HG03442 (cell line): ENCODE measurements at regions not wholly inside any gene's neighbourhood (a gene's known extent, or its start where the extent isn't known, plus 50 kb on each side); places are given as distances from the start of the nearest gene placed in this dataset.

Source experiments
- ATAC-seq: cut with Tn5 transposase; IDR thresholded peaks from one replicate; pipeline ENCODE4 v1.9.1; 2021; ENCODE audit warnings: mild to moderate bottlenecking, moderate library complexity; ENCODE audit not compliant: unreplicated experiment

DNA sequence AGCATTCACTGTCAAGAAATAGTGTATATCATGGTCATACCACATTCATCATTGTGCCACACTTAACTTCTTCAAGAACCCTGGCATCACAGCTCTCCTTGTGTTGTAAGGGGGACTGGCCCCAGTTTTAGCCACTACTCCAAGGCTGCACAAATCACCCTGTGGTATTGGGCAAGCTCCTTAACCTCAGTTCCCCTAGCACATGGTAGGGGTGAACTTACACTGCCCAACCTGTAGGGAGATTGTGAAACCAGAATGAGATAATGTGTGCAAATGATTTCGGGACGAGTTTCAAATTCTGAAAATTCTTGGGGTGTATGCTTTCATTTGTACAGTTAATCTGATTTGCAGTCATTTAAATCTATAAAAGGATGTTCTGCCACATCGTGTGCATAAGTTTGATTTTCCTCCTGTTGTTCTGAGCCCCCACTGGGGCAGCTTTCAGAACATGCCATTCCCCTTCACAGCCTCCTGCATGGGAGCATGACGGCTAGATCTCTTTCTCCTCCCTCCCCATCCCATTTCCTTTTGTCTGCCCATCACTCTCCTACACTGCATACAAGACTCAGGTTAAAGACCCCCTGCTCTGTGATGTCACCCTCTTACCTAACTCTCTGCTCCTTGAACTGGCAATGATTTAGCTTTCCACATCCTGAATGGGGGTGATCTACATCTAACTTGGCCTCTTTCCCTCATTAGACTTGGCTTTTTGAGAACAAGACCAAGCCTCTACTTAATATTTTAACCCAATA, 290.3 kb downstream of the CHRM3 start:
- ATAC-seq = no peak

DNA sequence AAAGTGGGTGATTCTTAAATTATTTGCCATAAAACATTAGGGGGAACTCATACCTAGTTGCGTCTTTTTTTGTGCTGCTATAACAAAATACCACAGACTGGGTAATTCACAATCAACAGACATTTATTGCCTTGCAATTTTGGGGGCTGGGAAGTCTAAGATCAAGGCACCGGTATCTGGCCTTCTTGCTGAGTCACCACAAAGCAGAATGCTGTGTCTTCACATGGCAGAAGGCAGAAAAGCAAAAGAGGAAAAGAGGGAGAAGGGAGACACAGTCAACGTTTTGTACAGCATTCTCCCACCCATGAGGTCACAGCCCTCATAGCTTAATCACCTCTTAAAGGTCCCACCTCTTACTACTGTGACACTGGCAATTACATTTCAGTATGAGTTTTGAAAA, 291.0 kb downstream of the CHRM3 start:
- no peak for ATAC-seq

DNA sequence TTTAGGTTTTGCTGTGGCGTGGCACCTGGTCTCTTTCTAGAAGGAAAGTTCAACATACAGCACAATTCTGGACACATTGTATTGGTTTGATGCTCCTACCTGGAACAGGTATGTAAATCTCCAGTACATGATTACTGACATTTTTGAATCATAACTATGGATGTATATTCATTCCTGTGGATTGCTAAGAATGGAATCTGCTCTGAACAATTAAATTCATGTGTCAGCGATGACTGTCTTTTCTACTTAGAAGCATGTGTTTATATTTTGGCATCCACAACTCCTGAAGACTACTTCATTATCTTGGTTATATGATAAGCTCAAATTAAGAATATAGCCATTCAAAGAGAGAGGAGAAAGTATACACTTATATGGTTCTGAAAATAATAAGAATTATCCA, 291.8 kb downstream of the CHRM3 start:
- no peak for ATAC-seq

DNA sequence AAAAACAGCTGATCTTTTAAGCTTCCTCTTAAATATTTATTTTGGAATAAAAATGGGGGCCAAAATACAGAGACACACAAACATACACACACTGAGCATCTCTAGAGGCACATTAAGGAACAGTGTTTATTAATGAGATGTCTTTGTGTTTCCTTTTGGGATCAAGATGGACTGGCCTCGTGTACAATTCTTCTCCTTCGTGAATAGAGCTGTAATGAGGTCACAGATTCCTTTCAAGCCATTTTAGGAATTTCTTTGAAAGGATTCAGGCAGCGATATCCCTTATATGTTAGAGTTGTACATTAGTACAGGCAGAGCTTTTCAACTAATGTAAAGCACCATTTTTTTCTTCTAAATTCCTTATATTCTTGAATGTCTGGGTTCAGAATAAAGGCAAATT, 295.7 kb downstream of the CHRM3 start:
- no peak for ATAC-seq

DNA sequence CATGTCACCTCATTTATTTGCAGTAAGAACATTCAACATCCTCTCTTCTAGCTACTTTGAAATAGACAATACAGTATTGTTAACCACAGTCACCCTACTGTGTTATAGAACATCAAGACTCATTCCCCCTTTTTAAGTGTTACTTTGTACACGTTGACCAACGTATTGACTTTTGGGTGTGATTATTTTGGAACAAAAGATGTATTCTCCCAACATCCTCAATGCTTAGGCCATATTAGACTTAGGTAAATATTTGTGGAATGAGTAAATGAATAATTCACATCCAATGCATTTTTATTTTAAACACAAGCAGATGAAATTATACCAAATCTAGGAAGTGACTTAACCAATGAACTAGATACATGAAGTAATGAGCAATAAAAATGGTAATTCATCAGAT, 296.6 kb downstream of the CHRM3 start:
- ATAC-seq = no peak

GRCh38 chr1:239686386-239686785, 300.0 kb downstream of the CHRM3 start:
- ATAC-seq = no peak

DNA sequence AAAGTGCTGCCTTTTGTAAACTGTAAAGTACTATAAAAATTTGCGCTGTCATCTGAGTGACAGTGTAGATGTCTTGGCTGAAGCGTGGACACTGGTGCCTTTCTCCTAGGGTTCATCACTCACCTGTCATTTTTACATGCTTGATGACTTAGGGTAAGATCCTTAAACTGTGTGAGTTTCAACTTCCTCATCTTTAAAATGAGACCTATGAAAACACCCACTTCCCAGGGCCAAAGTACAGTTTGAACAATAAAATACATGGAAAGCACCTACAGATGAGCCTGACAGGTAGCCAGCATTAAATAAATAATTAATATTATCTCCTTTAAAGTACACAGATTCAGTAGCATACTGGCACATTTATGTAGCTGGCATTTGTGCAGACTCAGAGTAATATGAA, 309.9 kb downstream of the CHRM3 start:
- ATAC-seq = no peak

GRCh38 chr1:239700667-239701066, 314.3 kb downstream of the CHRM3 start:
- no peak for ATAC-seq

GRCh38 chr1:239703075-239703474, 316.7 kb downstream of the CHRM3 start:
- ATAC-seq = no peak

GRCh38 chr1:239706245-239706892, 320.0 kb downstream of the CHRM3 start:
- ATAC-seq = no peak

DNA sequence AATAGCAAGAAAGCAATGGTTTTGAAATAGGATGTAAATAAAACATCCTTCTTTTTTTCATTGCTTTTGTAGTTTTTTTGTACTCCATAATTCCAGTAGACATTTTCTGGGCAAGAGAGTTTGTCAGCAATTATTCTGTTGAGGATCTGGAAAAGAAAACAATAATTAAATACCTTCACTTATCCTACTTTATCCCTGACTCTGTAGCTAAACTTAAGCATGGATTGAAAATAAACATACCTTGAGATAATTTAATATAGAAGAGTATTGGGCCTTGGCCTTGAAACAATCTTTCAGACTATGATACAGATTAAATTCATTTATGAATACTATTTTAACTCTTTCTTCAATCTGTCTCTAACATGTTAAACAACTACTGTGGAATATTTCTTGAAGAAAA, 321.2 kb downstream of the CHRM3 start:
- ATAC-seq = no peak

DNA sequence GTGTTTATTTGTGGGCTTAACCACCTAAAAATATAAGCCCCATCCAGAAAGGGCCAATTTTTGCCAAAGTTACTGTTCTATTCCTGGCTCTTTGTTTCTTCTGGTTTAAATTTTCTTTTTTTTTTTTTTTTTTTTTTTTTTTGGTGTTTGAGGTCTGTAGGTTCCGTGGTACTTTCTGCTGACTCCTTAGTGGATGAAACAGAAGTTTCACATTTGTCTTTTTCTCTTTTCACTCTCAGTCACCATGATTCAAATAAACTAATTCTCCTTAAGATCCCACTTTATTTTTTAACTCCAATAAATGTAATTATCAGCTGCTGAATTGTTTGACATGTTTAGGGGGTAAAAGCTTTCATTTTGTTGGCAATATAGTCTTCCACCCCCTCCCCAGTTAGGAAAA, 322.3 kb downstream of the CHRM3 start:
- no peak for ATAC-seq

DNA sequence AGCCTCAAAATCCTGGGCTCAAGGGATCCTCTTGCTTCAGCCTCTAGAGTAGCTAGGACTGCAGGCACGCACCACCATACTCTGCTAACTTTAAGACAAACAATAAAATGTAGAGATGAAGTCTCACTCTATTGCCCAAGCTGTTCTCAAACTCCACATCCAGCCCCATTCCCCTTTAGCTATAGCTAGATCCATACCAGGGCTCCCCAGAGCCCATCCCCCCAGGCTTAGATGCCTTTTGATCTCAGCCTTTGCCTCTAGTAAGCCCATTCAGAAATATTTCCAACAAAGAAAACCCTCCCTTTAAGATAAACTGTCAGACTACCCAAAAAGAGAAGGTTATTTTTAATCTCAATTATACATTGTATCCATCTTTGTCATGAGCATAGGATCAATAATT, 325.4 kb downstream of the CHRM3 start:
- ATAC-seq = no peak

DNA sequence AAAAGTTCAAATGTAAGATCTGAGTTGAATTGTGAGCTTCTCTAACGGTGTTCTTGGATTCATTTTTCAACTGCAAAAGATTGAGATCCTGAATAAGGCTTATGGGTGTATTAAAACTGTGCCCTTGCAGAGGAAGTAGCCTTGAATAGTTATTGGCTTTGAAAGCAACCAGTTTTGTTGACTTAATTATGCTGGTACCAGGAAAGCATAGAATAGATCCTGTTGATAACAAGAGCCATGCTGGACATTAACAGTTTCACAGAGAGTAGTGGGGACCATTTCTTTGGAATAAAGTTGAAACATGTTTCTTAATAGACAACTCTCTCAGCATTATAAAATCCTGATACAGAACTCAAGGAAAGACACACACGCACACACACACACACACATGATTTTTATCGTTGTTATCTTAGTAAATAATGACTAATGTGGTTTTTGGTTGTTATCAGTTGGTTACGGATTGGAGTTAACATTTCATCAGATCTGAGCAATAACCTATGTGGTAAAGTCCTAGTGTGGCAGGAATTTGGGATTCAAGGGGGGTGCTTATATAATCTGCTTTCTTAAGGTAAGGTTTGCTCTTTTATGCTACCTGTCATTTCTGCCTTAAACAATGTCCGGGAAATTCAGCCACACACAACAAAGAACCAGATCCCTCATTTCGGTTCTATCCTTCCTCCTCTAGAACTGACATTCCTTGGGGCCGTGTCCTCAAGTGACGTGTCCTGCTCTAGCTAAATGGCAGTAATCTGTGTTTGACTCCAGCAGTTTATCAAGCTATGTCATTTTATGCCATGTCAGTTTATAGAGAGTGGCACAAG, 330.9 kb downstream of the CHRM3 start:
- ATAC-seq = no peak

DNA sequence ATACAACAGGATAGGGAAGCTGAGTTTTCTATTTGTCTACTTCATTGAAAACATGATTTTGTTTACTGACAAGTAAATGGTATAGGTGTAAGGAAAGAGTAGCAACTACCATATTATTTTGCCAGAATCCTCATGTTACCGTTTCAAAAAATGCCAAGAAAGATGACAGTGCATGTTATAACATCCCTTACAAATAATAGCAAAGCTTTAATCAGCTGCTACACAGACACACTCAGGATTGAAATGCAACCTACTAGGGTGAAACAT, 331.5 kb downstream of the CHRM3 start:
- ATAC-seq = no peak

DNA sequence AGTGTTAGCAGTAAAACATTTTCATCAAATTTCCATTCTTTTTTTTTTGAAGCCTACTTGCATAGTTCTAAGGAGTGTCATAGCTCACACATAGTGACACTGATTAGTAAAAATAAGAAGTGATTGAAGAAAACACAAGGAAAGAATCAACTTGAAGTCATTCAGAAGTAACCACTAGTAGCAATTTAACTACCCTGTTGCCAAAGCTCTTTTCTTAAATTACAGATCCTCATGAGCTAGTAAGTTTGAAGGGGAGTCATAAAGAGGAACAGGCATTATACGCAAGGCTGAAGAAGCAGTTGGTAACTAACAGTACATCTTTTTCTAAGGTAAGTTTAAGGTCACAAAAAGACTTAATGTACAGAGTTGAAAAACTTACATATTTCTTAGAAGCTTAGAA, 332.2 kb downstream of the CHRM3 start:
- ATAC-seq = no peak

DNA sequence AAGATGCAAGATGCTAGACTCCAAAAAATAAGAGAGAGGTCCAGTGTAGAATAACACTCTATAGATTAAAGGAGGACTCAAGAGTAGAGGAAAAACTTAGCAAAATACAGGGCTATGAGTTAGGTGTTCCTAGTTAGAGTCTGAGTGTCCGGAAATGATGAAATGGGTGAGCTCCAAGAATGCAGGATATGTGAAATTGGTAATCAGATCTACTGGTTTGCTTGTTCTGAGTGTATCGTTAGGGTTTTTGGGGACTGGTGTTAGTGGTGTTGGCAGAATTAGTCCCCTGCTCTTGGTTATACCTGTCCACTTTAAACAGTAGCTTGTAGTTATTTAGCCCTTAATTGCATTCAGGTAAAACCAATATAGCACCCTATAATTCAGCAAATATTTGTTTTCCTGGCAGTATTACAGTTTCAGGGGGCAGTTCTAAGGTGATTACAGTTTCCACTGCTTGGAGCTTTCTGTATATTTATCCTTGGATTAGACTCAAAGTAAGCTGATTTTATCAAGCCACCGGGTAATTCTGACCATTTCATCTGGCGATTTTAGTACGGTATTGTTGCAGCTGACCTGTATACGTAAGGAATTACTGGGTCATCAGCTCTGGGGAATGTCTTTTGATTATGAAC, 332.7 kb downstream of the CHRM3 start:
- no peak for ATAC-seq

- no peak for ATAC-seq
Observed at GRCh38 chr1:239719642-239720258, 333.4 kb downstream of the CHRM3 start.

DNA sequence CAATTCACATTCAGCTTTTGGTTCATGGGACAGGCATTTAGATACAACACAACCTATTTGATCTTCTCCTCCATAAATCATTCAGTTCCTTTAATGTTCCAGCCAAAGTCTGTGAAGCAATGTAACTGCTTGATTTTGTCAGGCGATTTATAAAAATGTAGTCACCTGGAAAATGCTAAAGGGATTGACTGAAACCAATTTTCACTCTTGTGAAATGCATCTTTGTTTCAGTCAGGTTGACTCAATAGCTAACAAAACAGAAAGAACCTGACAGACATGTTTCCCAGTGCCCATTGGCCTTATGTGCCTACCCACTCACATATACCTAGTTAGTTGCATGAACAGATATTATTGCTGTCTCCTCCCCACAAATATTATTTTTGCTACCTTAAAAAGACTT, 335.7 kb downstream of the CHRM3 start:
- ATAC-seq = no peak

DNA sequence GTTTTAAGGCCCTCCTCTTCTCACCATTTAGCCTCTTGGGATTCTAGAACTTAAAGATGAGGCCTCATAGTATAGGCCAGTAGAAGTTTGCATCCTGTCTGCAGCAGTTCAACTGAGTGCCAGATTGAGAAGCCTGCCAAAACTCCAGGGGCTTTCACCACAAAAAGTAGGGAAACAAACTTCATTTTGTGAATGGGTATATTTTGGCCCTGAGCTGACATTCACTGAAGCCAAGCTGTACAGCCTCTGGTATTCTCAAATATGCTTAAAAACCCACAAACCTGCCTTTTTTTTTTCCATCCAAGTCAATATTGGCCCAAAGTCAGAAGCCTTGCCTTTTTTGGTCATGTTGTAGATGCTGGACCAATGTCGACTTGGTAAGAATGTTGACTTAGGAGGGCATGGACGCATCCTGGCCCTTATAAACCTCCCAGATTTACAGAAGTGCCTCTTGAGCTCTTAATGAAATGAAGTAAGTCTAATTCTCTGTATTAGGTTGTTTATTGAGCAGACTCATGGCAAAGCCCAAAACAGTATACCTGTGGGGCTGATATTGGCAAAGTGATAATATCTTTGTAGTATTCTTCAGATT, 337.5 kb downstream of the CHRM3 start:
- no peak for ATAC-seq

GRCh38 chr1:239725371-239725770, 339.0 kb downstream of the CHRM3 start:
- no peak for ATAC-seq
